IMR-90 (cell line): ENCODE measurements at regions not wholly inside any gene's neighbourhood (a gene's known extent, or its start where the extent isn't known, plus 50 kb on each side); places are given as distances from the start of the nearest gene placed in this dataset.

ENCODE experiments used
- ATAC-seq: fragments of 200-7000 bp; cut with Tn5 transposase; 2 replicates; pipeline ENCODE4 v1.9.1; 2020; ENCODE audit warnings: low read depth, mild to moderate bottlenecking, moderate library complexity
- BruUV-seq: library from RNA; stranded (reverse); fragments of 400-500 nt; replicated peaks from 2 replicates; lab custom pipeline; 2021; lab: Mats Ljungman, UMichigan
- CTCF ChIA-PET: fragments of 300-600 bp; formaldehyde crosslinking; extraction: SDS; loops from one replicate; lab custom pipeline; 2021; ENCODE audit warnings: antibody characterized with exemption; lab: Yijun Ruan, JAX
- POLR2A ChIA-PET: fragments of 300-600 bp; sonication (Branson Sonifier 250); formaldehyde crosslinking; loops from one replicate; lab custom pipeline; 2022; ENCODE audit warnings: antibody characterized with exemption; ENCODE audit not compliant: unreplicated experiment; lab: Charles Lee
- DNase-seq: peaks from one replicate; pipeline ENCODE4 v3.0.0; 2013
- H2AFZ ChIP-seq: replicated peaks from 2 replicates; pipeline ENCODE3; 2013; ENCODE audit warnings: low read length, mild to moderate bottlenecking; ENCODE audit not compliant: poor library complexity
- H2AK5ac ChIP-seq: 2 replicates; pipeline ENCODE4 v1.6.1; 2013; ENCODE audit warnings: low read depth, low read length, inconsistent platforms
- H2AK9ac ChIP-seq: replicated peaks from 2 replicates; pipeline ENCODE3; 2013; ENCODE audit warnings: mild to moderate bottlenecking, low read depth, low read length, moderate library complexity; ENCODE audit not compliant: poor library complexity
- H2BK120ac ChIP-seq: 2 replicates; pipeline ENCODE4 v1.6.1; 2013; ENCODE audit warnings: low read depth, low read length, inconsistent platforms
- H2BK15ac ChIP-seq: 3 replicates; pipeline ENCODE4 v1.6.1; 2013; ENCODE audit warnings: low read depth, low read length, inconsistent platforms
- H2BK20ac ChIP-seq: 2 replicates; pipeline ENCODE4 v1.6.1; 2013; ENCODE audit warnings: low read depth, mild to moderate bottlenecking, inconsistent platforms, low read length, moderate library complexity
- H2BK5ac ChIP-seq: 2 replicates; pipeline ENCODE4 v1.6.1; 2013; ENCODE audit warnings: mild to moderate bottlenecking, low read depth, low read length, inconsistent platforms; ENCODE audit not compliant: poor library complexity, severe bottlenecking
- H3K14ac ChIP-seq: replicated peaks from 2 replicates; pipeline ENCODE4 v1.6.1; 2013; ENCODE audit warnings: low read depth, low read length, inconsistent platforms
- H3K18ac ChIP-seq: 2 replicates; pipeline ENCODE4 v1.6.1; 2013; ENCODE audit warnings: low read depth, low read length, control low read depth
- H3K23ac ChIP-seq: 2 replicates; pipeline ENCODE4 v1.6.1; 2013; ENCODE audit warnings: low read depth, low read length, inconsistent platforms
- H3K27ac ChIP-seq: 2 replicates; pipeline ENCODE4 v1.5.1; 2013; ENCODE audit warnings: mild to moderate bottlenecking, control low read depth, low read length; ENCODE audit not compliant: insufficient read depth
- H3K27me3 ChIP-seq: 2 replicates; pipeline ENCODE4 v1.6.1; 2013; ENCODE audit warnings: low read length; ENCODE audit not compliant: control insufficient read depth, insufficient read depth
- H3K36me3 ChIP-seq: 2 replicates; pipeline ENCODE4 v1.6.1; 2013; ENCODE audit warnings: low read length, mixed read lengths; ENCODE audit not compliant: control insufficient read depth, insufficient read depth
- H3K4ac ChIP-seq: 2 replicates; pipeline ENCODE4 v1.6.1; 2013; ENCODE audit warnings: low read depth, low read length, inconsistent platforms
- H3K4me1 ChIP-seq: 2 replicates; pipeline ENCODE4 v1.6.1; 2013; ENCODE audit warnings: low read length, mixed read lengths; ENCODE audit not compliant: control insufficient read depth, insufficient read depth
- H3K4me2 ChIP-seq: 2 replicates; pipeline ENCODE4 v1.6.1; 2013; ENCODE audit warnings: low read depth, mild to moderate bottlenecking, control low read depth, low read length, moderate library complexity
- H3K4me3 ChIP-seq: 2 replicates; pipeline ENCODE4 v1.5.1; 2013; ENCODE audit warnings: low read depth, mild to moderate bottlenecking, control low read depth, low read length, moderate library complexity; ENCODE audit not compliant: insufficient read depth
- H3K56ac ChIP-seq: 2 replicates; pipeline ENCODE4 v1.6.1; 2013; ENCODE audit warnings: low read length, inconsistent platforms; ENCODE audit not compliant: insufficient read depth; ENCODE audit errors: extremely low read depth
- H3K79me1 ChIP-seq, 2 experiments: 2 replicates each; pipeline ENCODE4 v1.6.1; 2013; ENCODE audit warnings: low read length in 2 of 2, inconsistent platforms in 1 of 2, low read depth in 1 of 2
- H3K9ac ChIP-seq: 2 replicates; pipeline ENCODE4 v1.6.1; 2013; ENCODE audit warnings: low read depth, low read length, control low read depth
- H3K9me1 ChIP-seq: 2 replicates; pipeline ENCODE4 v1.6.1; 2013; ENCODE audit warnings: low read length, inconsistent platforms; ENCODE audit not compliant: insufficient read depth
- H3K9me3 ChIP-seq: 2 replicates; pipeline ENCODE4 v1.6.1; 2013; ENCODE audit warnings: low read length; ENCODE audit not compliant: control insufficient read depth, insufficient read depth
- H4K20me1 ChIP-seq: 2 replicates; pipeline ENCODE4 v1.6.1; 2013; ENCODE audit warnings: low read length, inconsistent platforms; ENCODE audit not compliant: insufficient read depth
- H4K5ac ChIP-seq: 2 replicates; pipeline ENCODE4 v1.6.1; 2013; ENCODE audit warnings: mild to moderate bottlenecking, low read depth, low read length, control low read depth
- H4K8ac ChIP-seq, 2 experiments: 2 replicates each; pipeline ENCODE4 v1.6.1; 2013; ENCODE audit warnings: low read depth in 2 of 2, low read length in 2 of 2, control low read depth in 1 of 2, inconsistent platforms in 1 of 2
- H4K91ac ChIP-seq: 2 replicates; pipeline ENCODE4 v1.6.1; 2013; ENCODE audit warnings: low read depth, low read length, inconsistent platforms; ENCODE audit not compliant: insufficient read depth
- CEBPB ChIP-seq: IDR thresholded peaks from 2 replicates; pipeline ENCODE4 v1.6.1; 2012; ENCODE audit warnings: low read depth, low read length, improper control_type of control experiment
- WGBS, 2 experiments: methylation state at CpG; one replicate each; pipeline versions ENCODE4 v1.1.5 to v1.1.7; 2013; ENCODE audit warnings: missing lambda C conversion rate in 2 of 2; ENCODE audit not compliant: insufficient read length in 1 of 2; ENCODE audit errors: extremely low coverage in 2 of 2; 5-methylcytosine and 5-hydroxymethylcytosine counted together
- dilution Hi-C: fragments of 300-500 bp; cut with HindIII; formaldehyde crosslinking; loops from one replicate; pipeline ENCODE4 v1.14.3; 2018; ENCODE audit warnings: low sequenced_read_pairs; ENCODE audit not compliant: unreplicated experiment
- in situ Hi-C: fragments of 300-500 bp; cut with MboI; formaldehyde crosslinking; loops from 3 replicates; pipeline ENCODE4 v1.14.3; 2019; ENCODE audit warnings: low sequenced_read_pairs, inconsistent platforms, mixed read lengths
- intact Hi-C: fragments of 100-400 bp; cut with micrococcal nuclease; formaldehyde crosslinking; loops from 2 replicates; pipeline ENCODE4 v1.10.0; 2022
- TF ChIP-seq, protein P1 (sequence below): fragments of 150-350 bp; IDR thresholded peaks from 2 replicates; pipeline ENCODE4 v1.6.1; 2017; ENCODE audit warnings: mild to moderate bottlenecking, antibody characterized with exemption, low read length, low read depth

DNA sequence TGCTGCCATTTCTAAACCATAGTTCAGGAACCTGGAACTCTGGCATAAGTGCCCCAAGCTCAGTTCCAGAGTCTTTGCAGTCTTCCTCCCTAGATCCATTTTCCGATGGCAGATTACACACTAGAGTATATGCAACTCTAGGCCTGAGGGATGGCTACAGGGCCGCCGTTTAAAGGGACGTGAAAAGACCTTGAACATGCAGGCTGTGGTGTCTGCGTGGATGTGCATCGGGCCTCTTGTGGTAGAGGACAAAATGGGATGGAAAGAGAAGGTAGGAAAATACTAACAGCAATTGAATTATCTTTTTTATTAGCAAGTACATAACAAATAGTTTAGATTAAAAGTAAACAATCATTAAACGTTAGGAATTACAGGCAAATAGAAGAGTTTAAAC is 588.9 kb downstream of the RFPL4B start:
- H3K27ac ChIP-seq, result no peak overlapping the region
- H2BK5ac ChIP-seq, result no peak overlapping the region
- in situ Hi-C loops, result no loop called here
- no peak overlapping the region; the same call in 2 of the 3 replicates for H2BK15ac ChIP-seq
- no peaks in the 10 kb centered on the region for H3K79me1 ChIP-seq
- no peak overlapping the region for H2BK20ac ChIP-seq
- no peak overlapping the region for H3K4me3 ChIP-seq
- intact Hi-C loops, result no loop called here
- H4K8ac ChIP-seq, result no peak overlapping the region
- no peaks in the 10 kb centered on the region for H3K27me3 ChIP-seq
- no CpG with 5 or more reads among the region's 7 CpGs for WGBS, 2 experiments
- no peaks in the 10 kb centered on the region for H3K36me3 ChIP-seq
- POLR2A ChIA-PET, result interaction anchor here (0.5 kb wide), 1 partner anchor 1912 kb away, joined by 17 read pairs; no protein-coding TSS in a partner anchor
- dilution Hi-C loops, result no loop called here
- H2BK120ac ChIP-seq, result no peak overlapping the region
- H3K9me1 ChIP-seq, result no peaks in the 10 kb centered on the region
- H3K4ac ChIP-seq, result no peak overlapping the region
- no peak overlapping the region; the same call in 1 of the 2 replicates for H4K91ac ChIP-seq
- H3K56ac ChIP-seq, result no peak overlapping the region
- H3K9ac ChIP-seq, result no peak overlapping the region
- no peaks in the 10 kb centered on the region for H4K20me1 ChIP-seq
- H3K18ac ChIP-seq, result no peak overlapping the region
- H3K23ac ChIP-seq, result no peak overlapping the region
- DNase-seq (no peak), ATAC-seq (no peak)
- H2AFZ ChIP-seq, result no peak overlapping the region
- H2AK9ac ChIP-seq, result no peak overlapping the region
- peaks cover 4% of the 10 kb centered on the region for H3K4me1 ChIP-seq
- no peak overlapping the region for H4K5ac ChIP-seq
- no peak overlapping the region for H3K14ac ChIP-seq
- H2AK5ac ChIP-seq, result no peak overlapping the region
- no TSS peak for BruUV-seq
- H3K4me2 ChIP-seq, result no peak overlapping the region
- TF ChIP-seq CEBPB, result no peak
- TF ChIP-seq, protein P1, sequence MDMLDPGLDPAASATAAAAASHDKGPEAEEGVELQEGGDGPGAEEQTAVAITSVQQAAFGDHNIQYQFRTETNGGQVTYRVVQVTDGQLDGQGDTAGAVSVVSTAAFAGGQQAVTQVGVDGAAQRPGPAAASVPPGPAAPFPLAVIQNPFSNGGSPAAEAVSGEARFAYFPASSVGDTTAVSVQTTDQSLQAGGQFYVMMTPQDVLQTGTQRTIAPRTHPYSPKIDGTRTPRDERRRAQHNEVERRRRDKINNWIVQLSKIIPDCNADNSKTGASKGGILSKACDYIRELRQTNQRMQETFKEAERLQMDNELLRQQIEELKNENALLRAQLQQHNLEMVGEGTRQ, result no peak
- no peaks in the 10 kb centered on the region for H3K9me3 ChIP-seq
- CTCF ChIA-PET, result no interaction called here
